HG02571 (cell line): ENCODE measurements at regions not wholly inside any gene's neighbourhood (a gene's known extent, or its start where the extent isn't known, plus 50 kb on each side); places are given as distances from the start of the nearest gene placed in this dataset.

Experiments
- ATAC-seq: cut with Tn5 transposase; IDR thresholded peaks from one replicate; pipeline ENCODE4 v1.9.1; 2021; ENCODE audit warnings: mild to moderate bottlenecking, moderate library complexity; ENCODE audit not compliant: unreplicated experiment

DNA sequence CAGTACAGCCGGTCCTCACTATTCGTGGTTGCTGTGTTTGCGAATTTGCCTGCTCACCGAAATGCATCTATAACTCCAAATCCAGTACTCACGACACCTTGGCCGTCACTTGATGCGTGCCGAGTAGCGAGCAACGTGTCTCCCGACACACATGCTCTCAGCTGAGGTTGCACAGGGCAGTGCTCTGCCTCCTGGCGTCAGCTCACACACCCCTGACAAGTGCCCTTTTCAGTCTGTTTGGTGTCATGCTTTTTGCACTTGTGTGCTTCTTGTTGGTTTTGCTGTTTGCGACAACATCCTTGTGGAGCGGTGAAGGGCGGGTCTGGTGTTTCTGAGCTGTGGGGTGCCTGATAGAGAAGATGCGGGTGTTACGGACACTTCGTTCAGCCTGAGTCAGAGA, 110.4 kb upstream of the RFLNA start:
- ATAC-seq = no peak

DNA sequence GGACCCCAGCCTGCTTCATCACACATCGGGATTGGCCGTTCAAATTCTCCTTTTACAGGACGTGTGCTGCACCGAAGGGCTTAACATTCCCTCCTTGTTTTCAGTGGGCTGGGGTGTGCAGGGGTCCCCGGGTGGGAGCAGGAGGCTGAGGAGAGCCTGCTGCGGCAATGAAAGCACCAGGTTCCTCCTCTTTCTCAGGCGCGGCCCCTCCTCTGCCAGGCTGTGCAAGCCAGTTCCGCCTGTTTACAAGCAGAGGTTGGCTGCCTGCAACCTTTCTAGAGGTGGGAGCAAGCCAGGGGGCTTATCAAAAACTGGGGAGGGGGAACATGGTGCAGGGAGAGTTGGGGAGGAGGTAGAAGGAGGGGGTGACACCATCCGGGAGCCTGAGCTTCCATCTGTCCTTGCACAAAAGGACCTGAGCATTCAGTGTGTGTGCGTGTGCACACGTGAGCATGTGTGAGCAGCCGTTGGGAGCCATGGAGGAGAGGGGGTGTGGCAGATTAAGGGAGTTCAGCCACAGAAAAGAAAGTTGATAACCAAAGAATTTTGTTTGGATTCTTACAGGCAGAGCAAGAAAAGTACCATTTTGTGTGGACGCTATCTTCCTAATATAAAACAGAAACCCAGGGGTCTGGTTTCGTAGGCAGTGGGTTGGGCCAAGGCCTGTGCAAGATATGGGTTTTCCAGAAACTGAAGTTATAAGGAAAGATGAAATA, 108.8 kb upstream of the RFLNA start:
- no peak for ATAC-seq

DNA sequence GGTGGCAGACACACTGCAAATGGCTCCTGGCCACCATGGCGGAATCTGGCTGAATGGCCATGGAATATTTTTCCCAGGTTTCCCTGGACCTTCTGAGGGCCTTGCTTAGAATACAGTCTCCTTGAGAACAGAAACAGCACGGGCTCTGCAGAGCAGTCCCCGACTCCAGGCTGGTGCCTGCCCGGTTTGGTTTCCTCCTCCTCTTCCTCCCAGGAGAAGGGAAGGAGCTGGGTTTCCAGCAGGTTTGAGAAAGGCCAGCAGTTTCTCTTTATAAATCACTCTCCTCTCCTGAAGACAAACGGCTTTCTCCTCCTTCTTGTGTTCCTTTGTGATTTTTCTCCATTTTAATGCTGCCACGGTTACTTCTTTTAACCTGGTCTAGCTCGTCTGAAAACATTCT, 106.8 kb upstream of the RFLNA start:
- ATAC-seq = no peak

DNA sequence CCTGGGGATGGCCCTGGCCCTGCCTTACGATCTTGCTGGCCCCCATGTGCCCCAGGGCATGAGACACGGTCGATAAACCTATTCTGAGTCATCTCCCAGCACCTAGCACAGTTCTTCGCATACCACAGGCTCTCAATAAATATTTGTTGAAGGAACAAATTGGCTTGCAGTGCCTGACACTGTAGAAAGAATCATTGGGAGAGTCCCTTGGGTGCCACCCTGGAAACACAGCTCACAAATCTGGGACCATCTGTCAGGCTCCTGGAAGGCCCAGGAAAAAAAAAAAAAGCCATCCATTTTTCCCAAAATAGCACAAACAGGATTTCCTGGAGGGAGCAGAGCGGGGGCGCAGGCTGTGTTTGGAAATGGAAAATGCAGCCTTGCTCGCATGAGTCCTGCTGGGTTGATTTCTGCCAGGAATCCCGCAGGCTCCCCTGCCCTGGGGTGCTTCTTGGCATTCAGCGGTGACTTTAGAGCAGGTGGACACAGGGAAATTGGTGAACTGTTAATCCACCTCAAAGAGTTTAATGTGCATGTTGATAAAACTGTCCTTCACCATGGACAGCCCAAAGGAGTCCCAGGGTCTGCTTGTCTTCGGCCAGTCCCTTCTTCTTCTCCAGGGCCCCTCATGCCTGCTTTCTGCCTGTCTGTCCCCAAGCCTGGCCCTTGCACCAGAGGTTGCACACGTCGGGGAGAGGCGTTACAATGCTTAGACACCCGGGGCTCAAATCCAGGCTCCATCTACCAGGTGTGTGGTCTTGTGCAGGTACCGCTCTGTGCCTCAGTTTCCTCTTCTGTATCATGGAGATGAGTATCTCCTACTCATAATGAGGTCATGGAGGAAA, 106.1 kb upstream of the RFLNA start:
- no peak for ATAC-seq

DNA sequence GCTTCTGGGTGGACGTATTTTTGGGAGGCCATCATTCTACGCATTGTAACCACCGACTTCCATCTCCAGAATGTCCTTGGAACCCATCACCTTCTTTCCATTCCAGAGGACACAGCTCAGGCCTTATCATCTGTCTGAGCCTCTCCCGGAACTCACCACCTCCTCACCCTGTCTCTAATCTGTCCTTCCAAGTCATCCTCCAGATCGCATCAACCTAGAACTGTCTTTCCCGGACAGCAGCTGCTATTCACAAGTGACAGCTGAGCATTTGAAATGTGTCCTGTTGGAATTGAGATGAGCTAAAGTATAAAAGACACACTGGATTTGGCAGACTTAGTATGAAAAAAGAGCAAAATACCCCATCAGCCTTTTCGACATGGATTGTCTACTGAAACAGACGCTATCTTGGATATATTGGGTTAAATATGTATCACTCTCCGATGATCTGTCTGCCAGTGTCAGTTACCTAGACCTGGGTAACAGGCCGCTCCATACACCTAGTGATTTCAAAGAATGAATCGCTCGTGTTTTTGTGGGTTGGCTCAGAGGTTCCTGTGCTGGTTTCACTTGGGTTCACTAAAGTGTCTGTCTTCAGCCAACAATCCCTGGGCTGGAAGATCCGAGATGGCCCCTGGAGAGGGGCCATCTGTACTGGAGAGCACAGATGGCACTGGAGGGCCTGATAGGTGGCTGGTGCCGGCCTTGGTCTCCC, 104.4 kb upstream of the RFLNA start:
- no peak for ATAC-seq

DNA sequence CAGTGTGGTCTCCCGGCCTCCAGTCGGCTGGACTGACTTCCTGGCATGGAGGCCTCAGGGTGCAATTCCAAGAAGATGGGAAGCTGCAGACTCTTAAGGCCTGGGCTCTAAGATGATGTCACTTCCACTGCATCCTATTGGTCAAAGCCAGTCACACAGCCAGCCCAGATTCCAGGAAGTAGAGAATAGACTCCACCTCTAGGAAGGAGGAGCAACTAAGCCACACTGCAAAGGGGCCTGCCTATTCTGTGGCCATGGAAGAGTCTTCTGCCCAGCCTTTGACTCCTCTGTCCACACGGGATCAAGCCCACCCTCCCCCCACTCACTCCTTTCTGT, 103.9 kb upstream of the RFLNA start:
- ATAC-seq = no peak

DNA sequence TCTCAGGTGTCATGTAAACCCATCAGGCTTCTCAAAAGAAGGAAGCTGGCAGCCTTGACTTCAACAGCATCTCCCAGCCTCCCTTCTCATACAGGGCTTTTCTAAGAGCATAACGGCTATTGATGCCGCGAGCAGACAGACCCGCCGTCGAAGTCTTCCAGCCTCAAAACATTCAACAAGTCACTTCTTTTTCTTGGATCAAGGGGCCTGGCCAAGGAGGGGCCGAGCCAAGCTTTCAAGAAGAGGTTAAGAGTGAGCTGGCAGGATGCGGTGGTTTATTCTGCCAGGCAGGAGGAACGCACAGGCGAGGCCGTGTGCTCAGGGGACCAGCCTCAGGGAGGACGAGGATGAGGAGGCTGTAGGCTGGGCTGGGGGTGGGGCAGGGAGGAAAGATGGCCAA, 102.9 kb upstream of the RFLNA start:
- ATAC-seq = no peak

DNA sequence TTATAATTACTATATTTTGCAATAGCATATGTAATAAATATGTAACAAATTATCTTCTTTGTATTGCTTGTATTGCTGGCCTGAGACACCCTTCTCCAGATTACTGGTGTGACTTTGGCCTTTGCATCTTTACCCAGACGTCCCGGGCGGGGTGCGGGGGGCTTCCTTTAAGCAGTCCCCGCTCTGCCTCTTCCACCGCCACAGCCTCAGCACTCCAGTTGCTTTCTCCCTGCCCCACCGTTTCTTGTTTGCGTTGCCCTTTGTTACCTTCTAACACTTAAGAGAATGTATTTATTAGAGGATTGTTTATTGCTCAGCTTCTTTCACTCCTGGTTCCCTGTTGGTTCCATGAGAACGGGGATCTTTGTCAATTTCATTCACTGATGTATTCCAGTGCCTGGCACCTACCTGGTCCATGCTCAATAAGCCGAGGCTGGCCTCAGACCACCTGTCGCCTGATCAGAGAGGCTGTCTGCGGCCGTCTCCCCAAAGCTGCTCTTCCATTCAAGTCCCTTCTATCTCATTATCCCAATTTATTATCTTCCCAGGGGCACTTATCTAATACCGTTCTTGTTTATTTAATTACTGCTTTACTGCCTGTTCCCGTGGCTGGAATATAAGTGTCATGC, 100.5 kb upstream of the RFLNA start:
- no peak for ATAC-seq

DNA sequence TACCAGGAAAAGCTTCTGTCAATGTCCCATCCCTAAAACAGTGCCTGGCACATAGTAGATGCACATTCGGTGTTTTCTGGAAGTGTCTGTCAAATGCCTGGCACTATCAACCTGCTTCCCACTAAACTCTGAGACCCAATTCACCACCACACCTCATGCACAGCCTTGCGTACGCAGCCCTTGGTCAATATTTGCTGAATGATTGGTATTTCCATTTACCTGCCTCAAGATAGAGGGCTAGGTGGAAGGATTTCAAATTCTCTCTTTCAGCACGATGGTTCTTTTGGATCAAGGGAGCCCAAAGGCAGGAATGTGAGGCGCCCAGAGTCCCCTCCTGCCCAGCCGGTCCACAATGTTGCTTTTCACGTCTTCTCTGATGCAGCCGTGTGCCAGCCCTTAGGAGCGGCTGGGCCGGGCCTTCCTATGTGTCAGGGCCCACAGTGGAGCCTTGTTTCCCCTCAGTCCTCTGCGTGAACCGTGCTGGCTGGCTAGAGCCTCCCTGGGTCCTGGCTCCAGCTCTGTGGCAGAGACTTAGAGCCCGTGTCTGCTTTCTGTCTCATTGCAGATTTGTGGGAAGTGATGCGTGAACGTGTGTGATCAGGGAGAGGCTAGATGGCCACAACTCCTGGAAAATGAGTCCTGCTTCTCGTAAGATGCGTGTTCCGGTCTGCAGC, 99.9 kb upstream of the RFLNA start:
- ATAC-seq = no peak

DNA sequence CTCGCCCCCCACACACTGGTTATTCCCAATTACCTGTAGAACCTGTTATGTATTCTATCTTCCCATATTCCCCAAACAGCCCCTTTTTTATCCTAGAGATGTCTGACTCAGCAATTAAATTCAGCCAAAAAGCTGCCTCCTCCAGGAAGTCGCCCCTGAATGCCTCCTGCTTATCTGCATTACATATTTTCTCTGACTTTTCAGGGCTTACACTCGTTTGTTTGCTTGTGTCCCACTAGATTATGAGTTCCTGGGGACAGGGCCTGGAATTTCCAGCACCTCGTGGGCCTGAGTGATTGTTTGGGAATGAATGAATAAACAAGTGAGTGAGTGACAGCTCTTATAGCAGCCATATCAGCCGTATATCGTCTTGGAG, 99.3 kb upstream of the RFLNA start:
- no peak for ATAC-seq

DNA sequence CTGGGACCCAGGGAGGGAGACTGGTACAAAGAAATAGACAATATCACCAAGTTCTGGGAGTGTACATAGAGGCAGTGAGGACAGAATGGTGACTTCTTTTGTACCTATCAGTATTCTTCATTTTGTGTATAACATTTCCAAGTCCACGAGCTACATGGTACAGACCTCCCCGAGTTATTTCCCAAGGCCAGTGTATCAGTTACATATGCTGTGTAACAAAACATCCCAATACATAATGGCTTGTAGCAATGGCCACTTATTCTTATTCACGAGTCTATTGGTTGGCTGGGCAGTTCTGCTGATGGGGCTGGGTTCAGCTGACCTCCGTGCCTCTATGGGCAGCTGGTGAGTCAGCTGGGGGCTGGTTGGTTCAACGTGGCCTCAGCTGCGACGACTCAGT, 98.7 kb upstream of the RFLNA start:
- ATAC-seq = no peak

DNA sequence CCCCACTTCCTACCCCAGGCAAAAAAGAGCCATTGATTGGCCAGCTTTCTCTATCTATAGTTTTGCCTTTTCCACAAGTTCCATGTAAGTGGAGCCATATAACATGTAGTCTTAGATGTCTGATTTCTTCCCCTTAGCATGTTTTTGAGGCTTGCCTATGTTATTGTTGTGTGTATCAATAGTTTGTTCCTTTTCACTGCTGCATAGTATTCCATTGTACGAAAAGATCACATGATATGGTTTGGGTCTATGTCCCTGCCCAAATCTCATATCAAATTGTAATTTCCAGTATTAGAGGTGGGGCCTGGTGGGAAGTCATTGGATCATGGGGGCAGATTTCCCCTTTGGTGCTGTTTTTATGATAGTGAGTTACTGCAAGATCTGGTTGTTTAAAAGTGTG, 93.6 kb upstream of the RFLNA start:
- no peak for ATAC-seq

DNA sequence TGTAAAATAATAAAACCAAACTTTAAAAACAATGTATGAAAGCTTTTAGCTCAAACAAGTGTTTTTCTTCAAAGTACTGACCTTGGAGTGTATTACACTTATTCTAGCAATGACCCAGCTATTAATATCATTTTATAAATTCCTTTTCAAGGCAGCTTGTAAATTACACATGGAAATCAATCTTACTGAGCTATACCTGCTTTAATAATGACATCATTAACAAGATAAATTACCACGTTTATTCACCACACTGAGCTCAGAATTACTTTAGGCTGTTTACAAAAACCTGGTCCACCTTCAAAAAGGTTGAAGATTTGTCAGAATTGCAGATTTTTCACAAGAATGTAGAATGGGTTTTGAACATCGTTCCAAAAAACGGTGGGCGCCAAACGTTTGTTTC, 91.7 kb upstream of the RFLNA start:
- ATAC-seq = no peak

DNA sequence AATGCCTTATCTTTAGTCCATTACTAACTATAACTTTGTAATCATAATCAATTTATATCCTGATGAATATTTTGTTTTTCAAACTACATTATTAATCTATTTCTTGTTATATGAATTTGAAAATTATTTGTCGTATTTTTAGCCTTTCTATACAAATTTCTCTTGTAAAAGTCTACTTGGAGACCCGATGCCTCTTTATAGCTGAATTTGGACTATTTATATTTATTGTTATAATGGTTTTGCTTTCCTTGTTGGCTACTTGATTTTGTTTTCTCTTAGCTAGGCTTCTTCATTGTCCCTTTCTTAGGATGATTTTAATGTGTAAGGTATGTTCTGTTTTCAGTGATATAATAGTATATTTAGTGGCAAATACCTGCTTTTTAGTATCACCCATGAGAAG, 89.5 kb upstream of the RFLNA start:
- no peak for ATAC-seq

DNA sequence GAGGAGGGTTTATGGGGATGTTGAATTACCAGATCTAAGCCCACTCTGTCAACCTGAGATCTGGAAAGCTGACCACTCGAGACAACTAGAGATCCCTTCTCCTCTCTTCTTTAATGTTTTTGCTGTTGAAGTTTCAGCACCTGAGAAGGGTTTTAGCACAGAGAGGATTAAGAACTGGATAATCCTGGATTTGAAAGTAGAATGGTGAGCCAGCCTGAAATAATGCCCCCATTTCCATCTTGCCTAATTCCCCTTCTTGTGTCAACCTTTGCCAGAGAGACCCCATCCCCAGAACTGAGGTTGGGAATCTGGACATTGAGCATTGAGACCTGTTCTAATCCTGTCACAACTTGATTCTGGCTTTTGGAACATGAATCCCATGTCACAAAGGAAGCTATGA, 87.8 kb upstream of the RFLNA start:
- ATAC-seq = no peak

DNA sequence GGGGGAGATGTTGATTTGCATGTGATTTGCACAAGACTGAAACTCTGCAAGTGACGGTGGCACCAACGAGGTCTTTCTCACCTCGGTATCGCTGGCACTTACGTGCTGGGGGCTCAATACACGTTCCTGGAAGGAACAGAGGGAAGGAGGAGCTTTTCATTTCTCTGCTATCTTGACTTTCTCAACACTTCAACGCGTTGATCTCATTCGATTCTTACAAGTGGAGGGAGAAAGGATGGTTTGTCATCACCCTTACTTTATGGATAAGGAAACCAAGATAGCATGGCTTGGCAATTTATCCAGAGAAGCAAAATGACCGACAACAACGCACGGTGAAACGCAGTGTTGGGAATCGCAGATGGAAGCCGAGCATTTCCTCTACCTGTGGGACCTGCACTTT, 87.3 kb upstream of the RFLNA start:
- no peak for ATAC-seq

DNA sequence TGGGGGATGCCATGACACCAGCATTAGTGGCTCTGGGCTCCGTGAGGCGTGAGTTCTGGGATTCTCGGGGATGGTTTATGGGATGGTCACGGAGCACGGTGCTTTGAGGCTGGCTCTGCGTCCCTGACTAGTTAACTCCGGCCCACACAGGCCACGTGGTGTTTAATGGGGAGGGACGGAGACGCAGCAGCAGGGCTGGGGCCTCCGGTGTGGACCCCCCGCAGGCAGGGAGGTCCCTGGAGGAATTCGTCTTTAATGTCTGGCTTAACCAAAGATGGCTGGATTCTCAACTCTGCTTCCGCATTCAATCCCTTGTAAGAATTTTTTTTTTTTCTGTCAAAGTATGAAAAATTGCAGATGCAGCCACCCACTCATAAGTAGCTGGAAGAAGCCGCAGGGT, 86.4 kb upstream of the RFLNA start:
- ATAC-seq = no peak

DNA sequence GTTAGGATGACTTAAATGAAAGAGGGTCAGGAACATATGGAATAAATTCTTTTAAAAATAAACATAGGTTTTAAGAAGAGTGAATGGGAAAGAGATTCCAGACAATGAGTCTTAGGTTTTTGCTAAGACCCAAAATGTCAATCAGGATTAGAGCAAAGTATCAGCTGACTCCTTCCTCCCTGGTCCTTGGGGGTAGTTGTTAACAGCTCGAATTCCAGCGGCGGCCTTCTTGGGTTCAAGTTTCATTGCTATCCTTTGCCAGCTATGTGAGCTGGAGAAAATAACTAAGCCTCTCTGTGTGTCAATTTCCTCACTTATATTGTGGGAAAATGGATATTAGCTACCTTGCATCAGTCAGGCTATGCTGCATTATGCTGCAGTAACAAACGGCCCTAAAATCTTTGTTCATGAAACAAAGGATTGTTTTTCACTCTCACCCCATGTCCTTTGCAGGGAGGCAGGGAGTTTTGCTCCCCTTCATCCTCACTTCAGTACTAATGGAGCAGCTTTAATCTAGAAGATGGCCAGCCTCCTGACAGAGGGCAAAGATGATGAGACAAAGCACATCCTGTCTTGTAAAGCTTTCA, 83.8 kb upstream of the RFLNA start:
- ATAC-seq = no peak

DNA sequence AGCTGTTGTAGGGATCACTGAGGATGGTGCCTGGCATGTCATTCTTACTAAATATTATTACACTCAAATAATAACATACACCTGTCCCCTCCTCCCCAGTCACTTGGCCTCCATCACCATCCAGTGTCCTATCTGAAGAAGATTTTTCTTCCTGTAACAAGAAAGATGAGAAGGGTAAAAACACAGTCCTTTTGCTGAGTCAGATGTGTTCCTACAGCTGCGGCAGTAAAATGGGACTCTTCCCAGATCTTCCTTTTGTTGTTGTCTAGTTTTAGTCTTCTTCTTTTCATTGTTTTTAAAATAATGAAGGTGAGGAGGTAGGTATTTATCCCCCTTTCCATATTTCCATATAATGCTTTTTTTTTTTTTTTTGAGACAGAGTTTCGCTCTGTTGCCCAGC, 83.1 kb upstream of the RFLNA start:
- no peak for ATAC-seq

DNA sequence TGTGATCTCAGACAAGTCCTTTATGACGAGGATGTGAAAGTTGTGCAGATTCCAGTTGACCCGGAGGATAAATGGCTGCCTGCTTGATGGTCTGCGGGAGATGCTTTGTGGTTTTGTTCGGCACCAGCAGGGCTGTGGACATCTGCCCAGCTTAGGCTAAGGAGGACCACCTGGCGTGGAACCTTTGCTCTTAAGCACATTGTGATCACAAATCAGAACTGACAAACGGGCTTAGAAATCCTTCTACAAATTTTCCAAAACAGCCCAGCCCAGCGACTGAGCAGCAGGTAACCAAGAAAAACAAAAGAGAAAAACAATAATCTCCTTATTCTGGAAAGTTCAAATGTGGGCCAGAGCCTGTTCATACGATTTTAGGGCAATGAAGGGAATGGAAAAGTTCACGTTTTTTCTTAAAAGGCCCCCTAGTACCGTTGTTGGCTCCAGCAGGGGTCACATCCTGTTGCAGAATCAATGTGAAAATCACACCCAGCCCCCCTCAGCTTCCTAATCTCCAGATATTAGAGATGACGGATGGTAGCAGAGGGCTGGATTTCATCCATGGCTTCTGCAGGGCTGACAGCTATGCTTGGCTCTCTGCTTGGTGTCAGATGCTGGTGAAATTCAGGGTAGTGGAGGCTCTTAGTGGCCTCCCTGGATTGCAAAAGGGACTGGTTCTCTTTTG, 81.1 kb upstream of the RFLNA start:
- ATAC-seq = no peak
